C4-2B (cell line): ENCODE measurements at regions not wholly inside any gene's neighbourhood (a gene's known extent, or its start where the extent isn't known, plus 50 kb on each side); places are given as distances from the start of the nearest gene placed in this dataset.

ENCODE experiments used
- ZFX ChIP-seq: fragments of 450-650 bp; IDR thresholded peaks from 2 replicates; pipeline ENCODE4 v1.6.1; 2017
- TF ChIP-seq, protein P1 (sequence below): fragments of 450-650 bp; conservative IDR thresholded peaks from 2 replicates; pipeline ENCODE4 v1.5.1; 2017; ENCODE audit warnings: mild to moderate bottlenecking

DNA sequence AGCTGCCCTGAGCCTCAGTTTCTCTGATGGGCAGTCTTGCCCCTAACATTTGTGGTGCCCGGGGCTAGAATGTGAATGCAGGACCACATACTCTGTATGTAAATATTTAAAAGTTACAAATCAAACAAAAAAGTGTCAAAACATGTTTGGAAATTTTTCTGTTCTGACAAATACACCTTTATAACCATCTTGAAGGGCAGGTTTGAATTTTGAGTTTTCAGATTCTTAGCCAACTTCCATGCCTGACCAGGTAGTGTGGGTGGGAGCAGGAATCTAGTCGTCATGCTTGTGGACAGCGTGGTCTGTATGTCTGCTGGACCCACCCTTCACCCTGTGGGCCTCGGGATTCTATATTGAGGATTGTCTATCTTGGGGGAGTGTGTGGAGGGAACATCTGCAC, 325.1 kb downstream of the SOX4 start:
- TF ChIP-seq, protein P1, sequence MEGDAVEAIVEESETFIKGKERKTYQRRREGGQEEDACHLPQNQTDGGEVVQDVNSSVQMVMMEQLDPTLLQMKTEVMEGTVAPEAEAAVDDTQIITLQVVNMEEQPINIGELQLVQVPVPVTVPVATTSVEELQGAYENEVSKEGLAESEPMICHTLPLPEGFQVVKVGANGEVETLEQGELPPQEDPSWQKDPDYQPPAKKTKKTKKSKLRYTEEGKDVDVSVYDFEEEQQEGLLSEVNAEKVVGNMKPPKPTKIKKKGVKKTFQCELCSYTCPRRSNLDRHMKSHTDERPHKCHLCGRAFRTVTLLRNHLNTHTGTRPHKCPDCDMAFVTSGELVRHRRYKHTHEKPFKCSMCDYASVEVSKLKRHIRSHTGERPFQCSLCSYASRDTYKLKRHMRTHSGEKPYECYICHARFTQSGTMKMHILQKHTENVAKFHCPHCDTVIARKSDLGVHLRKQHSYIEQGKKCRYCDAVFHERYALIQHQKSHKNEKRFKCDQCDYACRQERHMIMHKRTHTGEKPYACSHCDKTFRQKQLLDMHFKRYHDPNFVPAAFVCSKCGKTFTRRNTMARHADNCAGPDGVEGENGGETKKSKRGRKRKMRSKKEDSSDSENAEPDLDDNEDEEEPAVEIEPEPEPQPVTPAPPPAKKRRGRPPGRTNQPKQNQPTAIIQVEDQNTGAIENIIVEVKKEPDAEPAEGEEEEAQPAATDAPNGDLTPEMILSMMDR, result no peak
- TF ChIP-seq ZFX, result no peak
